ENCODE measurements at regions not wholly inside any gene's neighbourhood (a gene's known extent, or its start where the extent isn't known, plus 50 kb on each side); places are given as distances from the start of the nearest gene placed in this dataset.

DNA sequence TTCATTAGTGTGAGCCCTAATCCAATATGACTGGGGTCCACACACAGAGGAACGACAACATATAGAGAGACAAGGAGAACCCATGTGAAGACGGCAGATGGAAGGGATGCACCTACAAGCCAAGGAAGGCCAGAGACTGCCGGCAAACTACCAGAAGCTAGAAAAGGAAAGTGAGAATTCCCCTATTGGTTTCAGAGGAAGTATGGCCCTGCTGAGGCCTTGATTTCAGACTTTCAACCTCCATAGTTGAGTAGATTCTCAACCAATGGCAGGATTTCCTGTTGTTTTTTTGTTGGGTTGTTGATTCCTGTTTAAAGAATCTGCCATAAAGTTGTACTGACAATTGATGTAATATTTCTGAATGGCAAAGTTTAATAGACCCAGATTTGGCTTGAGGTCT lies 241.5 kb downstream of the SATB2 start:
- DNase-seq (ENCODE audit: low read depth, low spot score): no peak

DNA sequence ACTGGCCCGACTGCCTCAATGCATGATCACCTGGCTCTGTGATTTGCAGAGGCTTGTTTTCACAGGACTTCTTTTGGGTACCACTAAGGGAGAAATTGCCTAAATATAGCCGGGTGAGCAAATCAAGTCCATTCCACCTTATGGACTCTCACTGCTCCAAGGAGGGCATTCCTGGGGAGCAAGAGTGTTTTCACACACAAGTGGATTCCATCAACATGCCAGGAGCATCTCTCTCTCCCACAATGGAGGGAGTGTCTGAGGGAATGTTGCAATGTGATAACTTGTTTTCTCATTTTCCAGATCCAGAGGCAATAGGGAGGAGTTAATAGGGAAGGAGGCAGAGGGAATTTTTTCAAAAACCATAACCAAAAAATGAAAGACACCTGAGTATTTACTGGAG lies 250.7 kb downstream of the SATB2 start:
- no peak for DNase-seq (ENCODE audit: low read depth, low spot score)

DNA sequence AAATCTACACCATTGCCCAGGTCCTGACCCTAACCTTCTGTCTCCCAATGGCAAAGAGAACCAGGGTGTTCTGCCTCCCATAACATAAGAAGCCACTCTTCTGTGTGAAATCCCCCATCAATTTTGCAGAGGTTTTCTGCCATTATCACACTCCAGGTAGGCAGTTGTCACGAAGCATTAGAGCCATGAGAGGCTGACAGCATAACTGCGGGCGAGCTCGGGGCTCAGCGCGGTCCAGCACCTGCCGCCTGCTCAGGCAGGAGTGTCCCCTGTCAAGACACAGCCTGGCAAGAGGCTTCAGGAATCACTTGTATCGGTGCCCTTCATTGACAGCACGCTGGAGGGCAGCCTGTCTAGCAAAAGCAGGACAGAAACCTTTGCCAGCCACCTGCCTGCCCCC lies 251.2 kb downstream of the SATB2 start:
- no peak for DNase-seq (ENCODE audit: low read depth, low spot score)

DNA sequence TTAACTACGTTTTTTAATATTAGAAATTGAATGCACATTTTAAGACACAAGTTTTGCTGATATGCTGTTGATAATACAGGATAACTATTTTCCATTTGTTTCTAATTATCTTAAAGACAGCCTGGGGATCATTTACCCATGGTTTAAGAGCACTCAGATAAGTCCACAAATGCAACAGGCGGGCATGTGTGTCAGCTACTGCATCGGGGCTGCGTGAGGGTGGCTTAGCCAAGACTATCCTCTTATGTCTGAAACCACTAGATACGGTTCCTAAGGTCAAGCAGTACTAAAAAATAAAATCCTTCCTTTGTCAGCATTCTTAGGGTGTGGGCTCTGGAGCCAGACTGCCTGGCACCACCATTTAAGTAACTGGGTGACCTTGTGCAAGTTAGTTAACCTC lies 254.8 kb downstream of the SATB2 start:
- DNase-seq (ENCODE audit: low read depth, low spot score): no peak

DNA sequence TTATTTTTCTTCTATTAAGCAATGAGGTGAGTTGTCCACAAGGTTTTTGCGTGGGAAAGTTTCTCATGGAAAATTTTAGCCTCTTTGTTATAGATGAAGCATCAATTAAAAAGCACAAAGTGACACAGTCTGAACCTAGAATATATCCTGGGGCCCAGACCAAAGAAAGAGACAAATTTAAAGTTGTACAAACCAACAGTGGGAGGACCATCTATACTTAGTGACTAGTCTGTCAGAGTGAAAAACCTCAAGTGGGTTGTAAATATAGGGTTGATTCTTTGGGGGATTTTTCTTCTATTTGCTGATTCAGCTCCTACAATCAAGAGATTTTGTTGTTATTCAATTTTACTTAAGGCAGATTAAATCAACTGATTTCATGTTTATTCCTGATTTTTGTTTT lies 256.2 kb downstream of the SATB2 start:
- DNase-seq (ENCODE audit: low read depth, low spot score): no peak

DNA sequence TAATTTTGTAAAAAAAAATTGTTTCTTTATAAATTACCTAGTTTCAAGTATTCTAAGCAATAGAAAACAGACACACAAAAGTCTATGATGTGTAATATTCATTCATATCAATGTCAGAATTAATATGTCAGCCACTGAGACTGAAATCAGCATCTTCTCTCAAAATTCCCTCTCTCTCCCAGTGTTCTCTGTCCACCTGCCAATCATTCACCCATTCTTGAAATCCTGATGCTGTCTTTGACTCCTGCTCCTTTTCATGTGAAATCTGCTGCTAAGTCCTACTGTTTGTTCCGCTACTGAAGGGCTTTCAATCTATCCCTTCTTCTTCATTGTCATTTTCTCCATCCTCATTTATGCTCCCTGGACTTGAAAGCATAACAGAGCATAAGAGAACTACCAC lies 257.9 kb downstream of the SATB2 start:
- no peak for DNase-seq (ENCODE audit: low read depth, low spot score)

DNA sequence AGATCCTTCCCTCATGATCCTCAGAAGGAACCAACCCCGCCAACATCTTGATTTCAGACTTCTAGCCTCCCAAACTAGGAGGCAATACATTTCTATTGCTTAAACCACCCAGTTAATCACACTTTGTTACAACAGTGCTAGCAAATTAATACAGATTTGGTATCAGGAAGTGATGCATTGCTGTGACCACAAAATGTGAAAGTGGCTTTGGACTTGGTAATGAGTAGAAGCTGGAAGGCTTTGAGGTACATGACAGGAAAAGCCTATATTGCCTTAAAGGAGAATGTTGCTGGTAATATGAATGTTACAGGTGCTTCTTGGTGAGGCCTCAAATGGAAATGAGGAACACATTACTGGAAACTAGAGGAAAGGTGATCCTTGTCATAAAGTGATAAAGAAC lies 260.3 kb downstream of the SATB2 start:
- no peak for DNase-seq (ENCODE audit: low read depth, low spot score)

DNA sequence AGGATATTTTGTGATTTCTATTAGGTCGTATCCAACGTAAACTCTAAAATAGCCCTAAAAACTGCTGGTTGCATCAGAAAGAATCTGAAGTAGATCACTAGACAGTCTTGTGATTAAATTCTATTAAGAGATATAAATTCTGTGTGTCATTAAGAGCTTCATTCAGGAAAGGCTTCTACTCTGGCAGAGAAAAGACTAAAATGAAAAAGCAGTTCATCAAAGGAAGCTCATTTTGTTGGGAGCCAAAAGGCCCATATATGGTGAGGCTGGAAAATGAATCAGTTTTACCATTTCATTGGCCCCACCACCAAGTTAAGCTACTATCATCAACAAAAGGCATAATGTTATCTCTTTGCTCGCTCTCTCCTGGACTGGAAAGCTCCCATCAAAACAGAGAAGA lies 261.1 kb downstream of the SATB2 start:
- DNase-seq (ENCODE audit: low read depth, low spot score): no peak

DNA sequence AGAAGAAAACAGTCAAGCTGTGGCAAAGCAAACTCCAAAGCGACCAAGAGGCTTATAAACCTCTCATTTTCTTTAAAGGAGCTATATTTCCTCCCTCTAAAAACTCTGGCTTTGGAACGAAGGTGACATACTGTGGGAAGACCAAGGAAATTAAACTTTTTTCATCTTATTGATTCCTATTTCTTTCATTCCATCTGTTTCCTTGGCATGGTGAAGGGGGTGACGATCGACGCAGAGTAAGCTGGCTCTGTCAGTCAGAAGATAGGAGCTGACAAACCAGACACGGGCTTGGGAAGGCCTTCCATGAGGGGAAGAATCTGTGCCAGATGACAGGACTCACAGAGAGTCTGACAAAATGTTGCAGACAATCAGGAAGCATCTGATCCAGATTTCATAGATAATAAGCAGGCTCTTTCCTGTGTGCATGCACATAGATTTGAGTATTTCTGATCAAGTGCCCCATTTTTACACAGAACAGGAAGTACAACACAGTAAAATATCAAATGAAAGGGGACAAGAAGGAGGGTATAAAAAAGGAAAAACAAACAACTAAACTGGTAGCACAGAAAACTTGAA lies 261.7 kb downstream of the SATB2 start:
- DNase-seq (ENCODE audit: low read depth, low spot score): no peak

DNA sequence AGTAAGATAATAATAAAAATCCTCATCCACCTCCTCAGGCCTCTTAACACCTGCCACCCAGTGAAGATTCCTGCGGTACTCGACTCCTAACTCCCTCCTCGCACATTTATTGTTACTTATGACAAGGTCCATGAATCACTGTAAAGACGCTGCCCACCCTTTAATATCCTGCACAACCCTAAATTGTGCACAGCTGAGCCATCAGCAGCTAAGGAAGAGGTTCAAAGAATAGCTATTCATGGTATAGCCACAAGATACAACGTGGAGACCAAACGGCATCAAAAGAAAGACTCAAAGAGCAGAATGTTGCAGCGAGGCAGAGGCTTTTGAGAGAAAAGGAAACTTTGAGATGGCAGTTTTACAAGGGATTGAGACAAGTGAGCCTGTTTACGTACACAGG lies 266.3 kb downstream of the SATB2 start:
- DNase-seq (ENCODE audit: low read depth, low spot score): peak; percentile 7

DNA sequence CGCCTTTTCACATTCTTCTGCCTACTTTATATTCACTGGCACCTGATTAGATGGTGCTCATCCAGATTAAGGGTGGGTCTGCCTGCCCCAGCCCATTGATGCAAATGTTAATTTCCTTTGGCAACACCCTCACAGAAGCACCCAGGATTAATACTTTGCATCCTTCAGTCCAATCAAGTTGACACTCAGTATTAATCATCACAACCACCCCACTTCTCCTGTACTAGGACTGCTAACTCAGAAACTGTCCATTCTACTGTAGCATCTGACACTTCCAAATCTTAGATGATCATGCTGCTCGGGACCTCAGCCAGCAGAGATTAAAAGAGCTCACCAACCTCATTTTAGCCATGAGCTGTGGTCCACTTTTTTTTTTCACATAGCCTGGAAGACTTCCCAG lies 268.5 kb downstream of the SATB2 start:
- DNase-seq (ENCODE audit: low read depth, low spot score): no peak

DNA sequence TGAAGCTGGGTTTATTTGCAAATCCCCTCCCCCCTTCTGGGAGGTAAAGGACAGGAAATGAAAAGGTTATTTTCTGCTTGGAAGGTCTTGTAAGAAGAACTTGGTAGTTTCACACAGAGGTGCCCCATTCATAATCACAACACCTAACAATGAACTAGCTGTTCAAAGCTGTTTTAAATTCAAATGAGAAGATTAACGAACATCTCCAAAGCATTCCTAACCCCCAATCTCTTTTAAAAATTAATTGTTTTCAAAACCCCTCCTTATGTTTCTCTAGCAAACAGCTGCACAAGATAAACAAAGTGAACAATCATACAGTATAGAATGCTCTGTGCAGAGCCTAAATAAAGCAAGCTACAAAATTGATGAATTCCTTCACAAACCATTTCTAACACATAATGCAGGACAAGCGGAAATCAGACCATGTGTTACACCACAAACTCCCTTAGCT lies 271.4 kb downstream of the SATB2 start:
- no peak for DNase-seq (ENCODE audit: low read depth, low spot score)

DNA sequence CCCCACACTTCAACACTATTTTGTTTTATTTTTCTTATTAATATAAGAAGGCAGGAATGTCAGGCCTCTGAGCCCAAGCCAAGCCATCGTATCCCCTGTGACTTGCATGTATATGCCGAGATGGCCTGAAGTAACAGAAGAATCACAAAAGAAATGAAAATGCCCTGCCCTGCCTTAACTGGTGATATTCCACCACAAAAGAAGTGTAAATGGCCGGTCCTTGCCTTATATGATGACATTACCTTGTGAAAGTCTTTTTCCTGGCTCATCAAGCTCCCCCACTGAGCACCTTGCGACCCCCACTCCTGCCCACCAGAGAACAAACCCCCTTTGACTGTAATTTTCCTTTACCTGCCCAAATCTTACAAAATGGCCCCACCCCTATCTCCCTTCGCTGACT lies 272.6 kb downstream of the SATB2 start:
- DNase-seq (ENCODE audit: low read depth, low spot score): peak; percentile 35

DNA sequence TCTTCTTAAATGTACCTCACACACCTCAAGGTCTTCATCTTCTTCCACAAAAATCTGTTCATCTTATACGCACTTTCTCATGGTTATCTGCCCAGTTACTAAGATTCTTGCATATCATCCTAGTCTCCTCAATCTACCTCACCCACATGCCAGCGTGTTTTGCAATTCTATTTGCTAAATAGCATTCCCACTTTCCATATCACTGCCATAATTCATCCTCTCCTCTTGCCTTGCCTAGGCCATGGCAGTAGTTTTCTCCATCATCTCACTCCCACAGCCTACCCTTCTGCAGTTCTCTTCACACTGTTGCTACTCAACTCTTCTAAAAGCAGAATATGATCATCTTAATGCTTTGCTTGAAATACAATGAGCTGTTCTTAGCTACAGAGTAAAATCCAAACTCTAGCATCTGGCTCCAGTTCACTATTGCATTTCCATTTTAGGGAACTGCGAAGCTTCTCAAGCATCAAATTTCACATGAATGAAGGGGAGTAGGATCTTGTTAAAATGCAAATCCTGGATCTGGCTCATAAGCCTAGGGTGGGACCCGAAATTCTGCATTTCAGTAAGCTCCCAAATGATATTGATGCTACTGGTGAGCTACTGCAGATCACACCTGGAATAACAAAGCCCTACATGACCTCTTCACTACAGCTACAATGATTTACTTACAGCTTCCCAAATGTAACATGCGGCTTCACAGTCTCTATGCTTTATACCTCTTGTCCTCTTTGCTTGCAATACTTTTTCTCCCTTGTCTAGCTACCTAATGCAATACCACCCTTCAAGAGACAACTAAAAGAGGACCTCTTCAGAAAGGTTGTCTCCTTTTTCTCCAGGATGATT lies 293.9 kb downstream of the SATB2 start:
- DNase-seq (ENCODE audit: low read depth, low spot score): no peak

DNA sequence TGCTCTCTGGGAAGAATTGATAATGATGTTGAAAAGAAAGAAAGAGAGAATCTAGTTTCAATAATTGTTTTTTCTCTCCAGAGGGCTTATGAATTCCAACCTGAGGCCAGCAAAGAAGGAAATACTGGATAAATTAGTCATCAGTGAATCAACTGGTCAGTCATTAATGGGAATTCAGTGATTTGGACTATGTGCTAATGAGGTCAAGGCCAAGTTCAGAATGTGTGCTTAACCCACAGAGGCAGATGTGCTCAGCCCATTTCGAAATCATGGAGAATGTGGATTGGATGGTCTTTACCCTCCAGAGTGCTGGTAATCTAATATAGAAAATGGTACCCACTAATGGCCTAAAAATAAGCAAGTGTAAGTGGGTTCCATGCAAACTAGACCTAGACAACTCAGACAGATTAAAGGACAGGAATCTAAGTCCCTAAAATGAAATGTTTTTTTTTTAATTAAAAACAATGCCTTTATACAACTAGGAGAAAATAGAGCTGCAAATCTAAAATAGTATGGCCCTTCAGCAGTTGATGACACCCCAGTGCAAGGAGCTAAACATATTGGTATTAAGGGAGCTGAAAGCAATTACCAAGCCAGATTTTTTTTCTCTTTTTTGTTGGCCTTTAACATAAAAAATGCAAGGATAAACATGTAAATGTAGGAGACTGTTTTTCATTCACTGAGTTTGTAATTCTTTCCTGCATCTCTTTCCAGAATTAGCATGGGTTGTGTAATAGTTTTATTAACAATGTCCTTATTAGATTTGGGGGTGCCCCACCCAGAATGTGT lies 296.9 kb downstream of the SATB2 start:
- no peak for DNase-seq (ENCODE audit: low read depth, low spot score)

DNA sequence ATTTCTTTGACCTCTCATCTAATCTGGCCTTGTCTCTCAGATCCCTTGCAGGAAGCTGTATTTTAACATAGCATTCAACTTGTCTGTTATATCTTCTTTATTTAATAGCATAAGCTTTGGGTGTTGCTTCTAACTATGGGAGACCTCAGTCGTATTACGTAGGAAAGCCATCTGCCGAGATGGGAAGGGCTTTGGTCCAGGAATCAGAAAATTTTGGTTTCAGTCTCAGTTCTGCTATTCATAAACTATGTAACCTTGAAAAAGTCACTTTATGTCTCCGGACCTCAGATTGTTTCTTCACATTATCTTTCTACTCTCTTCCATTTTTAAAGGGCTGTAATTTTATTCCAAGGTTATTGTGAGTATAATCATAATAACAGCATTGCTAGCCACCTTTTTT lies 297.7 kb downstream of the SATB2 start:
- no peak for DNase-seq (ENCODE audit: low read depth, low spot score)

DNA sequence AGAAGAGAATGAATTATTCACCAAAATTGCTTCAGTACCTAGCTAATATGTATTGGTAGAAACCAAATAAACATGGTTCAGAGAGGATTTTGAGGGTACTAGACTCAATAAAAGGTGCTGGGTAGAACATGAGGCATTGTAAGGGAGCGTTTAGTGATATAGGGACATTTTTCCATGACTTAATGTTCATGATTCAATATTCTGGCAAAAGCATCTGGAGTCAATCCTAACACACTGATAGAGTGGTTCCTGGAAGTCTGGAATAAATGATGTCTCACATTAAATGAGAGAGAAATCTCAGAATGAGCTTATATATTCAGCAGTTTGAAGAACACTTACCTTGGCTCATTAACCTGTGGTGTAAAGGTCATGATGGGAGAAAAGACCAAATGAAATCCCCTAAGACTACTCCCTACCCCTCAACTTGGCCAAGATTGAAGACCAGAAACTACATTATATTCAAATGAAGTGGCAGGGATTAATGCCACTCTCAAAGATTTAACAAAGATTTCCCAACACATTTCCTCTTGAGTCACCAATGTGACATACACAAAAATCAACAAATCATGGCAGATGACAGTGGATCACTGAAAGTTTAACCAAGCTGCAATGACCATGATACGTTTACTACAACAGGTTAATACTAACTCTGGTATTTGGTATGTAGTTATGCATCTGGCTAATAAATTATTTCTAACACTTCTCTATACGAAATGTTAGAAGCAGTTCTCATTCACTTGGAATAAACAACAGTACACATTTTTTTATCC lies 309.5 kb downstream of the SATB2 start:
- DNase-seq (ENCODE audit: low read depth, low spot score): no peak

DNA sequence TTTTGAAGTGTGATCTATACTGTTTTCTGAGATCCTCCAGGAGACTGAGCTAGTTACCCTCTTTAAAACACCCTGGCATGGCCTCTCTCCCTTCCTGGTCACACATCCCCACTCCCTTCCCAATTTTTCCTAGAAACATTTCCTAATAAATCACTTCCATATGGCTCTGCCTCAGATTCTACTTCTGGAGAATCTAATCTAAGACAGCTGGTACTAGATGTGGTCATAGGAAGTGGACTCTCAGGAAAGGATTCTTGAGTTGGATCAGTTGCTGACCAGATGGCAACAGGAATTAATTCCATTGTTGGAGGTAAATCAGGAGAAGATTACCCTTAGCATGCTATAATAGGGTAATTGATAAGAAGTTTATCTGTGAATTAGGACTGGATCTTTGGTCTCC lies 310.5 kb downstream of the SATB2 start:
- DNase-seq (ENCODE audit: low read depth, low spot score): no peak

DNA sequence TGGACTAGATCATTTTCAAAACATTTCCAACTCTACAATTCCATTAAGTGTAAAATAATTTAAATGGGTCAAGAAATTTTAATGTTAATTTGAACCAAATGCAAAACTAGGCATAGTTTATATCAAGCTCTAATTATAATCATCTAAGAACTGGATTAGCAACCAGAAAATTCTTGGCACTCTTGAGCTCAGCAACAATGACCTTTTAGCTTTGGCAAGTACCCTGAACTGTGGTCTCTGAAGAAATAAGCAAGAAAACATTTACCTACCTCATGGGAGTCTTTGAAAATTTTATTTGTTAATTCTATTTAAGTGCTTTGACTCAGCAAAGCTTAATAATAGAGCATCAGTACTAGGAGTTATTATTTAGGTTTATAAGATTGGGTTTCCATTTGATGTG lies 313.2 kb downstream of the SATB2 start:
- DNase-seq (ENCODE audit: low read depth, low spot score): no peak

DNA sequence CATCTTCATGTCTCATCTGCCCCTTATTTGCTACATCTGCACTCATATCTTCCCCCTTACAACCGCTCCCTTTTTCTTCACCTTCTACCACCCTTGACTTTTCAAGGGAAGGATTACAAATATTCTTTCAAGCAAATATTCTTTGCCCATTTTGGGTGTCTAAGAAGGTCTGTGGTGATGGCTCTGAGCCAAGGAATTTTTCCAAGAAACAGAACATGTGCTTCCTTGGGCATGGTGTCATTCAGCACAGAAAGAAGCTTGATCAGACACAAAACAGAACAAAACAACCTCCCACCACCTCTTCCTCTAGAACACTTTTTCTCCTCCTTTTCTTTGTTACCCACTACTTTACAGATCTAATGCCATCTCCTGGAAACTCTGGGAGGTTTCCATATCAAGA lies 313.7 kb downstream of the SATB2 start:
- no peak for DNase-seq (ENCODE audit: low read depth, low spot score)

DNA sequence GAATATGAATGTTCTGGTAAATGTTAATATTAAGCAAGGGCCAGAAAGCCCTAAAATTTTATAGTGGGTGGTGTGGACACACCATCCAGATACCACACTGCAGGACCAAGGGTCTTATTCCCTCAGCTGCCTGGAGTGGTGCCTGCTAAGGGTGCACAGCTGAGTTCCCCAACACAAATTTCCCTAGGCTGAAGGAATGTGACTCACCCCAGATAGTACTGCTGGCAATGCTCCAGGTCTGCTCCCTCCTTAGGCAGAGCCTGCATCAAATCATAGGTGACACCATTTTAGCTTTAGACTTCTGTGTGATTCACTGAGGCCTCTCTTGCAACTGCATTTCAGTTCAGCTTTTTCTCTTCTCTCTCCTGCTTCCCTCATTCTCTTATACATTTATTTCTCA lies 321.1 kb downstream of the SATB2 start:
- DNase-seq (ENCODE audit: low read depth, low spot score): no peak

DNA sequence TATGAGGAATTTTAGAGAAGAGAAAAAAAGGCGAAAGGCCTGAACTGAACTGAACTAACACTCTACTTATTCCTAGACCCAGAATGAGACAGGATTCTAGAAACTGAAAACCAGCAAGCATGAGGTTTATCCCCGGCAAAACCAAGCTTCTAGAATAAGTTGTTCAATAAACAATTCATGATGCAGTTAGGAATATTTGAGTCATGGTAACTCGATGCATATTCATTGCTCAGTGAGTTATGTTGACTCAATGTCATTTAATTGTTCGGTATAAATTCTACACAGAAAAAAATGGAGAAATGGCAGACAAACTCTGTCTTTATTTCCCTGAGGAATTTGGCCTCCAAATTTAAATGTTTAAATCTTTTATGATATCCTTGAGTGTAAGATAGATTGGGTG lies 321.5 kb downstream of the SATB2 start:
- no peak for DNase-seq (ENCODE audit: low read depth, low spot score)
